HUDEP-2 (cell line): ENCODE measurements at regions not wholly inside any gene's neighbourhood (a gene's known extent, or its start where the extent isn't known, plus 50 kb on each side); places are given as distances from the start of the nearest gene placed in this dataset.
"Not testable (repeated sequence)": the region's sequence is repeated elsewhere in the genome, so short reads cannot be mapped to it uniquely, and the experiment has no call there.

Experiments
- DNase-seq, 76 experiments: peaks; one replicate each; lab custom pipeline; 2025; ENCODE audit not compliant: unreplicated experiment in 76 of 76; lab: John Stamatoyannopoulos, UW

DNA sequence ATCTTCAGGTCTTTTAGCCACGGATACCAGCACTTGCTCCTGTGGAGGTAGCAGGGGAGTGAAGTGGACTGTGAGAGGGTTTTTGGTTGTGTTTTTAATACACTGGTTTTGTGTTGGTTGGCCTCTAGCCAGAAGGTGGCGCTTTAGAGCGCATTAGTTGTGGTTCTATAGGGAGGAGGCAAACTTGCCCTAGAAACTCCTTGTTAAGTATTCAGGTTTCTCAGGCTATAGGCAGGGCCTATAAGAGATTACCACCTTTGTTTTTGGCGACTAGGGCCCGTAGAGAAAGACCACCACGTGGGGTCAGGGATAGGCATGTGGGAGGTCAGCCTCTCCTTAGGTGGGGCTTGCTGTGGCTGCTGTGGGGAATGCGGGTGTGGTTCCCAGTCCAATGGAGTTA is 221.6 kb upstream of the SPANXN4 start:
- DNase-seq = peak in 5 of 76 experiments; percentile 5 to 16 (median 7)

DNA sequence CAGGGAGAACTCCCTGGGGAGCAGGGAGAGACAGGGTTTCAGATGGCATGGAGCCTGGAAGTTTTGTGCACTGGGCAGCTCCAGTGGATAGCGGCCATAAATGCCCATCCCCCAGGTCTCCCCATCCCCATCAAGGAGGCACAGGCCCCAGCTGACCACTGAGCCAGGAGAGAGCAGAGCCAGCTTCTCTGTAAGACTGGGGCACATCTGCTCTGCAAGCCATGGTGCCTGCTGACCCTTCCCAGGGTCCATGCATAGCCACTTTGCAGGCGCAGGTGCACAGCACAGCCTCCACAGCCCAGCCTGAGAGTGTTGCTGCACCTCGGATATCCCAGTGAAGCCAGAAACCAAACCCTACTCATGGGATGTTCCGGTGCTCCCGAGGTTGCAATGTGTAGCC is 206.3 kb upstream of the SPANXN4 start:
- DNase-seq = no peak

DNA sequence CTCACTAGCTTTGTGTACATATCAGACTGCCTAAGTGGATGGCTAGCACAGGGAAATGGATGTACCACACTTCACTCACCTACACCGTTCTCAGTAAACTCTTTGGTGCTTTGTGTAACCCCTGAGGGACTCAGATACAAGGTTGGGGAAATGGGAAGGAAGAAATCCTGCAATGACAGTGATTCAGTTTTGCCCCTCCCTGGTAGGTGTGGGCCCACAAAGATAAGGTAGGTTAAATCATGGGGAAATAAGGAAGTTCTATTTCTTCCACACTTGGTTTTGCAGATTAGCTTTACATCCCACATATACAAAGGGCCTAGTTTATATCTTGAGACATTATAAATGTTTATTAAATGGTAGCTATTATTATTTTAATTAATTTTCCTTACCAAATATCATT is 197.6 kb upstream of the SPANXN4 start:
- DNase-seq = no peak

DNA sequence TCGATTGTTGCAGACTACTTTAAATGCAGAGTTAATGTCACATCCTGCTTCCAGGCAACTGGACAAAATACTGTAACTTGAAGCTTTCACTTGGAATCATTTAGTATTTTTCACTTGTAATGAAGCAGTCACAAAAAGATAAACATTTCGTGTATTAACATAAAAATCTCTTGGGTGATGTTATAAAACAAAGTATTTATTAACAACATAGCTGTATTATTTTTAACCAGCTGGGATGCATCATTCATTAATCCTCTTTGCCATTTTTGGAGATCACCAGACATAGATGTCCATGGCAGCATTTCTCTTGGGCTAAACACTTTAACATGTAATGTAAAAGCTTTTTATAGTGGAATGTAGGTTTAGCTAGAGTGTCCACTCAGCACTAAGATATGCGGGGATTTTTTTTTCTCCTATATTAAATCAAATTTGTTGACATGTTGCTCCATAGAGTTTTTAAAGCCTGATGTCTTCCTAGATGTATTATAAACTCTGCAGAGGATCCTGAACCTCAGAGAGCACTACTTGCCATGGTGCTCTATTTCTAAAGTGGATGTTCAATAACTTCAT is 193.7 kb upstream of the SPANXN4 start:
- DNase-seq = no peak

DNA sequence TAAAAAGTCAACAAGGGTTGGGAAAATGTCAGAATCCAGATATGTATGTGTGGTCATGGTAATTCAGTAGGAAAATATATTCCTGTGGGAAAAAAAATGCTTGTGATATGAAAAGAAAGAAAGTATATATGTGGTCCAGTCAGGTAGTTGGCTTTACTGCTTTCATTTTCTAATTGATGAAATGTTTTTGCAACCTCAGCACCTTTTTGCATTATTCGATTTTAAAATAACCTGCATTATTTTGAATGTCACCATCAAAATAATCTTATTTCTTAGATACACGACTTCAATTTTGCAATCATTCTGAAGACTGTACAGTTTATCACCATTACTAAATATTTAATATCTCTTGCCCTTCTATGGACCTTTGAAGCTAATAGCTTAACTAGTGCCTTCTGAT is 170.8 kb upstream of the SPANXN4 start:
- no peak for DNase-seq

DNA sequence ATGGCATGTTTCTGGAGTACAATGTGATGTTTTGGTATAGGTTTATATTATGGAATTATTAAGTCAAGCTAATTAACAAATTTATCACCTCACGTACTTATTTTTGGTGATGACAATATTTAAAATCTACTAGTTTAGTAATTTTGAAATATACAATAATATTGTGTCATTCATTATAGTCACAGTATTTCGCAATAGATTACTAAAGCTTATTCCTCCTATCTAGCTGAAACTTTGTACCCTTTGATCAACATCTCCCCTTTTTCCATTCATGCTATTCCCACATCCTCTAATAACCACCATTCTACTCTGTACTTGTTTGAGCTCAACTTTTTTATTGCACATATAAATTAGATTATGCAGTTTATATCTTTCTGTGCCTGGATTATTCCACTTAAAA is 164.8 kb upstream of the SPANXN4 start:
- no peak for DNase-seq

DNA sequence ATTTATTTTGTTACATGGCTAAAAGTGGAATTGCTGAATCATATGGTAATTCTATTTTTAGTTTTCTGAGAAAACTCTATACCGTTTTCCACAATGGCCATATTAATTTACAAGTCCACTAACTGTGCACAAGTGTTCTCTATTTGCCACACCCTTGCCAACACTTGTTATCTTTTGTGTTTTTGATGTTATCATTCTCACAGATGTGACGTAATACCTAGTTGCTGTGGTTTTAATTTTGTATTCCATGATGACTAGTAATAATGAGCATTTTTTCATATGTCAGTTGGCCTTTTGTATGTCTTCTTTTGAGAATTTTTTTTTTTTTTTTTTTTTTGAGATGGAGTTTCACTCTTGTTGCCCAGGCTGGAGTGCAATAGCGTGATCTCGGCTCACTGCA is 164.2 kb upstream of the SPANXN4 start:
- no peak for DNase-seq

DNA sequence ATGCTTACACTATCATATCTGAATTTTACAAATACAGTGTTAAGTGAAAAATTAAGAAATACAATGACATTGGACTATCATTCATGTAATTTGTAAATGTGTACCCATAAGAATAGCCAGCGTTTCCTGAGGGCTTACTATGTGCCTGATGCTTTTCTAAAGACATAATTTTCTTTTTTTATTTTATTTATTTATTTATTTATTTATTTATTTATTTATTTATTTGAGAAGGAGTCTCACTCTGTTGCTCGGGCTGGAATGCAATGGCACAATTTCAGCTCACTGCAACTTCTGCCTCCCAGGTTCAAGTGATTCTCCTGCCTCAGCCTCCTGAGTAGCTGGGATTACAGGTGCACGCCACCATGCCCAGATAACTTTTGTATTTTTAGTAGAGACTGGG is 159.5 kb upstream of the SPANXN4 start:
- DNase-seq = not testable (repeated sequence)

DNA sequence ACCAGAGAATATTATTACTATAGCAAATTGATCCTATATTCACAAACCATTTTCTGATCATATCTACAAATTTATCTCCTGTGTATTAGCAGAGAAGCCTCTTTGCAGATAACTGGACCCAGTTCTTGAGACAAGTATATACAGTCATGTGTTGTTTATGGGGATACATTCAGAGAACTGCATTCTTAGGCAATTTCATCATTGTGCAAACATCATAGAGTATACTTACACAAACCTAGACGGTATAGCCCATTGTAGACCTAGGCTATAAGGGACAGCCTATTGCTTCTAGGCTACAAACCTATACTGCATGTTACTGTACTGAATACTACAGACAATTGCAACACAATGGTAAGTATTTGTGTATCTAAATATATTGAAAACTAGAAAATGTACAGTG is 152.5 kb upstream of the SPANXN4 start:
- DNase-seq = no peak

DNA sequence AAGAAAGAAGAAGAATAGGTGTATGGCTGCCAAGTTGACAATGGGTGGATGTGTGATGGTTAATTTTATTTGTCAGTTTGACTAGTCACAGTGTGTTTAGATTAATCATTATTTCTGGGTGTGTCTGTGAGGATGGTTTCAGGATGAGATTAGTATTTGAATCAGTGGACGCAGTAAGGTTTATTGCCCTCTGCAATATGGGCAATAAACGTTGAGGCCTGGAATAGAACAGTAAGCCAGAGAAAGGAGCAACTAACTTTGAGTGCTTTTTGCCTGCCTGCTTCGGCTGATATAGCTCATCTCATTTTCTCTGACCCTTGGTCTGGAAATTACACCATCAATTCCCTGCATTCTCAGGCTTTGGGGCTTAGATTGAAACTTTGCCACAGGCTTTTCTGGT is 140.8 kb upstream of the SPANXN4 start:
- DNase-seq = no peak

DNA sequence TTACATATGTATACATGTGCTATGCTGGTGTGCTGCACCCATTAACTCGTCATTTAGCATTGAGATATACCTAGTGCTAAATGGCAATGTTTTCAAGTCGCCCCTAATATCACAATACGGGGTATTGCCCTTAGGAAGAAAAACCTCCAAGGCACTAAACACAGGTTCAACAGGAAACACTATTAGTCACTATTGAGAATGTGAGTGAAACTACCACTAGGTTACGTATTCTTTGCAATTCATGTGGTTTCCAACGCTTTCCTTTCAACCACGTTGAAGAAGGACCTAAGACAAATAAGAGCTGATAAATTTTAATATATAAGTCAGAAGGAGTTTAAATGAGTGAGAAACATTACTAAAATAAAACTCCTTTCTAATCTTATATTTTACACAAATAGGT is 134.7 kb upstream of the SPANXN4 start:
- no peak for DNase-seq

DNA sequence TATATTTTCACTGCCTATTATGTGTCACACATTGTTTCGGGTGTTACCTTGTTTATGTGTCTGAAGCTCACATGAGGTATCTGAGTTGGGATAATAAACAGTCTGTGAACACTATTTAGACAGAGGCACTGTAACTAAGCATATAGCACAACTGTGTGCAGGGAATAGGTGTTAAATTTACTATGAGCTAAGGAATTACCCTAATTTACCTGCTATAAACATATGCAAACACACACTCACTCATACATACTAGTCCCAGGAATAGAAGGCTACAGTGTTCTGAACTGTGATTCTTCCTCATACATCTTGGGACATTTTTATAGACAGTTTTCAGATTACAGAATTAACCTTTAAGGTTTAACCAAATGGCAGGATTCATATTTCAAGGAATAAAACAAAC is 127.6 kb upstream of the SPANXN4 start:
- no peak for DNase-seq

DNA sequence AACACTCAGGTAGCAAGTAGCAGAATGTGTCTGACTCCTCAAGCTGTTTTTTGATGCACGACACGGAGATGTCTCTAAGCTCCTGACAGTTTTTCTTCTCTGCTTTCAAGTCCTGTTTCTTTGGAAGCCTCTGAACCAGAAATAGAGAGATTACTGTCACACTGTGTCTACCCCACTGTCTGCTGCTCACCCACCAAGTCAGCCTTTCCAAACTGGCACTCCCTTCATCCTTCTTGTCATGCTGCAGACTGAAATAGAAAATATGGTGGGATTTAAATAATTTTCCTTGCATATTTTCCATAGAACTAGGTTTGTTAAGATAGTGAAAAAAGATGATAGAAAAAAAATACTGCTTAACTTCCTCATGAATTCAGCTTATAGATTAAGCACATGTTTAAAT is 102.5 kb upstream of the SPANXN4 start:
- DNase-seq = no peak

DNA sequence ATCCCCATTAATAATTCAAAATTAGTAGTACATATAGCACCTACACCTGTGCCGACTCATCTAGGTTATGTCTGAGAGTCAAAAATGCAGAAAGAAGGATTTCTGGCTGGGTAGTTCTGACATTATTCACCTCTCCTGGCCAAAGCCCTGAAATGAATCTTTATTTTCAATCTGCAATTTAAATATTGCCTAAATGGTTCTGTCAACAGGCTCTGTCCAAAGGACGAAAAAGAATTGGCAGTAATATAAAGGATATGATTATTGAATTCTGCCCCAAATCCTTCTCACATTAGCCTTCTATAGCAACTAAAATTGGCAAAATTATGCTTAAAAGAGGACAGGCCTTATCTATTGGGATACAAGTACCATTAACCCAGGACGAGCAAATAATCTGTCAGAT is 86.9 kb upstream of the SPANXN4 start:
- DNase-seq = no peak

DNA sequence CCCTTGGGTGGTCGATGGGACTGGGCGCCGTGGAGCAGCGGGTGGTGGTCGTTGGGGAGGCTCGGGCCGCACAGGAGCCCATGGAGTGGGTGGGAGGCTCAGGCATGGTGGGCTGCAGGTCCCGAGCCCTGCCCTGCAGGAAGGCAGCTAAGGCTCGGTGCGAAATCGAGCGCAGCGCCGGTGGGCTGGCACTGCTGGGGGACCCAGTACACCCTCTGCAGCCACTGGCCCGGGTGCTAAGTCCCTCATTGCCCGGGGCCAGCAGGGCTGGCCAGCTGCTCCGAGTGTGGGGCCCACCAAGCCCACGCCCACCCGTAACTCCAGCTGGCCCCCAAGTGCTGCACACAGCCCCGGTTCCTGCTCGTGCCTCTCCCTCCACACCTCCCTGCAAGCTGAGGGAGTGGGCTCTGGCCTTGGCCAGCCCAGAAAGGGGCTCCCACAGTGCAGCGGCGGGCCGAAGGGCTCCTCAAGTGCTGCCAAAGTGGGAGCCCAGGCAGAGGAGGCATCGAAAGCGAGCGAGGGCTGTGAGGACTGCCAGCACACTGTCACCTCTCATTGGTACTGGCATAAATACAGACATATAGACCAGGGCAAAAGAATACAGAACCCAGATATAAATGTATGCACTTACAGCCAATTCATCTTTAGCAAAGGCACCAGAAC is 53.5 kb upstream of the SPANXN4 start:
- not testable (repeated sequence) for DNase-seq
